H1 (cell line): ENCODE measurements at regions not wholly inside any gene's neighbourhood (a gene's known extent, or its start where the extent isn't known, plus 50 kb on each side); places are given as distances from the start of the nearest gene placed in this dataset.
A peak's percentile ranks its signal among the peaks of the same experiment; 100 is the strongest.

Experiments used
- CTCF ChIA-PET: fragments of 300-600 bp; sonication (Branson Sonifier 250); formaldehyde crosslinking; loops from one replicate; lab custom pipeline; 2021; ENCODE audit not compliant: partially characterized antibody; lab: Charles Lee
- POLR2A ChIA-PET: fragments of 300-600 bp; sonication (Branson Sonifier 250); formaldehyde crosslinking; loops from one replicate; lab custom pipeline; 2021; ENCODE audit warnings: inconsistent platforms; ENCODE audit not compliant: partially characterized antibody; lab: Charles Lee
- DNase-seq, 2 experiments: peaks; one replicate each; pipeline versions ENCODE4 v3.0.0 to v3.0.0-alpha.2; 2010 to 2022; ENCODE audit warnings: low spot score in 2 of 2, low read depth in 1 of 2, mixed read lengths in 1 of 2
- FAIRE-seq: peaks from 2 replicates; lab custom pipeline; 2011; peaks lifted over from hg19 to GRCh38; lab: Jason Lieb, UNC
- H2AFZ ChIP-seq: 2 replicates; pipeline ENCODE4 v1.8.1; 2012; ENCODE audit warnings: low read length, inconsistent platforms
- H2AK5ac ChIP-seq: 2 replicates; pipeline ENCODE4 v1.6.1; 2013; ENCODE audit warnings: low read depth, low read length
- H2BK120ac ChIP-seq: replicated peaks from 2 replicates; pipeline ENCODE3; 2013; ENCODE audit warnings: low read depth, low read length, inconsistent platforms
- H2BK12ac ChIP-seq: 2 replicates; pipeline ENCODE4 v1.6.1; 2013; ENCODE audit warnings: low read depth, low read length
- H2BK15ac ChIP-seq: 2 replicates; pipeline ENCODE4 v1.6.1; 2013; ENCODE audit warnings: low read length
- H2BK20ac ChIP-seq: 2 replicates; pipeline ENCODE4 v1.6.1; 2013; ENCODE audit warnings: low read length
- H2BK5ac ChIP-seq: 2 replicates; pipeline ENCODE4 v1.6.1; 2013; ENCODE audit warnings: low read depth, low read length
- H3K14ac ChIP-seq: 2 replicates; pipeline ENCODE4 v1.6.1; 2013; ENCODE audit warnings: inconsistent platforms; ENCODE audit not compliant: insufficient read length
- H3K18ac ChIP-seq: 2 replicates; pipeline ENCODE4 v1.6.1; 2013; ENCODE audit warnings: low read length; ENCODE audit errors: extremely low read depth
- H3K23ac ChIP-seq: 2 replicates; pipeline ENCODE4 v1.6.1; 2013; ENCODE audit warnings: inconsistent platforms; ENCODE audit not compliant: insufficient read length
- H3K23me2 ChIP-seq: 2 replicates; pipeline ENCODE4 v1.6.1; 2013; ENCODE audit warnings: low read depth, low read length
- H3K27ac ChIP-seq: 2 replicates; pipeline ENCODE4 v1.6.1; 2011; ENCODE audit warnings: low read depth, low read length, inconsistent platforms
- H3K27me3 ChIP-seq, 4 experiments: replicated peaks in 1 of 4; 1 replicate in 1 of 4; 2 replicates in 3 of 4; pipeline versions ENCODE4 v1.6.1 to v1.8.1; 2011 to 2013; ENCODE audit warnings: low read length in 3 of 4, mild to moderate bottlenecking in 3 of 4, inconsistent platforms in 2 of 4, mixed read lengths in 2 of 4, moderate library complexity in 1 of 4; ENCODE audit not compliant: control insufficient read depth in 3 of 4, insufficient read depth in 3 of 4; ENCODE audit errors: extremely low read depth in 1 of 4
- H3K36me3 ChIP-seq, 4 experiments: 2 replicates each; pipeline versions ENCODE4 v1.6.1 to v1.8.1; 2011 to 2013; ENCODE audit warnings: mild to moderate bottlenecking in 4 of 4, low read length in 3 of 4, moderate library complexity in 2 of 4, control low read depth in 1 of 4, inconsistent platforms in 1 of 4; ENCODE audit not compliant: insufficient read depth in 4 of 4, control insufficient read depth in 2 of 4
- H3K4ac ChIP-seq: replicated peaks from 2 replicates; pipeline ENCODE3; 2013; ENCODE audit warnings: low read length, low read depth, mixed read lengths, inconsistent platforms; ENCODE audit not compliant: insufficient read length
- H3K4me1 ChIP-seq, 4 experiments: replicated peaks in 1 of 4; 1 replicate in 1 of 4; 2 replicates in 3 of 4; pipeline versions ENCODE4 v1.6.1 to v1.8.1; 2011 to 2013; ENCODE audit warnings: low read length in 3 of 4, inconsistent platforms in 2 of 4, mixed read lengths in 1 of 4; ENCODE audit not compliant: insufficient read depth in 4 of 4, control insufficient read depth in 3 of 4
- H3K4me2 ChIP-seq, 2 experiments: 2 replicates each; pipeline versions ENCODE4 v1.6.1 to v1.8.1; 2011 to 2013; ENCODE audit warnings: low read depth in 2 of 2, low read length in 2 of 2, control low read depth in 1 of 2, inconsistent platforms in 1 of 2, mild to moderate bottlenecking in 1 of 2; ENCODE audit not compliant: insufficient read depth in 1 of 2
- H3K4me3 ChIP-seq, 4 experiments: fragments of 200-600, 300-600 bp in 1 of 4; sonication (generic), shearing (Covaris generic), sonication (Bioruptor Twin) in 1 of 4; 2 replicates each; pipeline versions ENCODE4 v1.5.1 to v1.8.1; 2011 to 2016; ENCODE audit warnings: low read length in 4 of 4, low read depth in 3 of 4, control low read depth in 2 of 4, inconsistent platforms in 2 of 4, mild to moderate bottlenecking in 2 of 4, mixed read lengths in 1 of 4, moderate library complexity in 1 of 4; ENCODE audit not compliant: insufficient read depth in 2 of 4; ENCODE audit errors: extremely low read depth in 1 of 4
- H3K56ac ChIP-seq: replicated peaks from 2 replicates; pipeline ENCODE3; 2013; ENCODE audit warnings: low read depth, mild to moderate bottlenecking, mixed read lengths, low read length, inconsistent platforms; ENCODE audit not compliant: insufficient read length
- H3K79me1 ChIP-seq: 2 replicates; pipeline ENCODE4 v1.6.1; 2013; ENCODE audit warnings: low read depth, low read length, control low read depth
- H3K79me2 ChIP-seq, 2 experiments: 2 replicates each; pipeline versions ENCODE4 v1.6.1 to v1.8.1; 2012 to 2013; ENCODE audit warnings: low read length in 2 of 2, mild to moderate bottlenecking in 2 of 2, inconsistent platforms in 1 of 2; ENCODE audit not compliant: insufficient read depth in 2 of 2, control insufficient read depth in 1 of 2
- H3K9ac ChIP-seq, 4 experiments: replicated peaks in 1 of 4; 1 replicate in 1 of 4; 2 replicates in 3 of 4; pipeline versions ENCODE4 v1.6.1 to v1.8.1; 2011 to 2013; ENCODE audit warnings: low read depth in 3 of 4, low read length in 3 of 4, control low read depth in 2 of 4, mild to moderate bottlenecking in 2 of 4, moderate library complexity in 2 of 4, inconsistent platforms in 1 of 4; ENCODE audit errors: extremely low read depth in 1 of 4
- H3K9me3 ChIP-seq, 2 experiments: 2 replicates each; pipeline versions ENCODE4 v1.6.1 to v1.8.1; 2012 to 2013; ENCODE audit warnings: mild to moderate bottlenecking in 2 of 2, moderate library complexity in 2 of 2, control low read depth in 1 of 2, inconsistent platforms in 1 of 2, low read depth in 1 of 2, low read length in 1 of 2, mixed read lengths in 1 of 2; ENCODE audit not compliant: insufficient read depth in 2 of 2
- H4K20me1 ChIP-seq, 2 experiments: replicated peaks in 1 of 2; 2 replicates each; pipeline versions ENCODE3 to v1.8.1; 2011 to 2013; ENCODE audit warnings: inconsistent platforms in 2 of 2, low read length in 2 of 2, mild to moderate bottlenecking in 1 of 2; ENCODE audit not compliant: insufficient read depth in 2 of 2, control insufficient read depth in 1 of 2
- H4K5ac ChIP-seq: 2 replicates; pipeline ENCODE4 v1.6.1; 2013; ENCODE audit warnings: low read length, low read depth, mixed read lengths, inconsistent platforms; ENCODE audit not compliant: insufficient read length
- H4K8ac ChIP-seq: 2 replicates; pipeline ENCODE4 v1.8.0; 2013; ENCODE audit warnings: mild to moderate bottlenecking, moderate library complexity, low read length, inconsistent platforms; ENCODE audit not compliant: insufficient read depth; ENCODE audit errors: extremely low read depth
- H4K91ac ChIP-seq: replicated peaks from 2 replicates; pipeline ENCODE3; 2013; ENCODE audit warnings: low read length, mixed read lengths, inconsistent platforms; ENCODE audit not compliant: insufficient read length
- ATF3 ChIP-seq: IDR thresholded peaks from 2 replicates; pipeline ENCODE4 v1.6.1; 2011; ENCODE audit warnings: low read depth, mild to moderate bottlenecking, low read length; ENCODE audit not compliant: insufficient read depth
- BCL11A ChIP-seq, 2 experiments: IDR thresholded peaks; one replicate each; pipeline ENCODE4 v1.6.1; 2011; ENCODE audit warnings: low read depth in 2 of 2, low read length in 2 of 2, mild to moderate bottlenecking in 2 of 2
- BRCA1 ChIP-seq: IDR thresholded peaks from 2 replicates; pipeline ENCODE4 v1.6.1; 2012; ENCODE audit warnings: low read depth, low read length, improper control_type of control experiment
- CBX5 ChIP-seq: fragments of 300-800, 300-1000 bp; sonication (generic); IDR thresholded peaks from 2 replicates; pipeline ENCODE4 v1.7.1; 2016; ENCODE audit warnings: antibody characterized with exemption, low read length, low read depth
- GABPA ChIP-seq: IDR thresholded peaks from 2 replicates; pipeline ENCODE4 v1.6.1; 2011; ENCODE audit warnings: mild to moderate bottlenecking, low read length, moderate library complexity, borderline replicate concordance; ENCODE audit not compliant: insufficient read depth
- JUN ChIP-seq: IDR thresholded peaks from 2 replicates; pipeline ENCODE4 v1.6.1; 2011; ENCODE audit warnings: low read depth, mild to moderate bottlenecking, improper control_type of control experiment, low read length
- KDM4A ChIP-seq: IDR thresholded peaks from one replicate; pipeline ENCODE4 v1.7.1; 2012; ENCODE audit warnings: low read depth, mild to moderate bottlenecking, moderate library complexity, low read length, inconsistent platforms; ENCODE audit not compliant: severe bottlenecking
- NRF1 ChIP-seq: IDR thresholded peaks from 2 replicates; pipeline ENCODE4 v1.6.1; 2011; ENCODE audit warnings: mild to moderate bottlenecking, low read depth, low read length, improper control_type of control experiment
- POLR2AphosphoS5 ChIP-seq: IDR thresholded peaks from 2 replicates; pipeline ENCODE4 v1.6.1; 2011; ENCODE audit warnings: low read depth, low read length
- POU5F1 ChIP-seq: IDR thresholded peaks from 2 replicates; pipeline ENCODE4 v1.6.1; 2011; ENCODE audit warnings: low read depth, mild to moderate bottlenecking, low read length, moderate library complexity
- SAP30 ChIP-seq: fragments of 300-600 bp; sonication (generic); IDR thresholded peaks from 2 replicates; pipeline ENCODE4 v1.7.1; 2012; ENCODE audit warnings: low read length, moderate library complexity, mild to moderate bottlenecking, inconsistent platforms; ENCODE audit not compliant: insufficient read depth, insufficient replicate concordance
- SP4 ChIP-seq: IDR thresholded peaks from 2 replicates; pipeline ENCODE4 v1.6.1; 2012; ENCODE audit warnings: low read length, inconsistent platforms
- TAF7 ChIP-seq: optimal IDR thresholded peaks from 2 replicates; pipeline ENCODE3; 2011; ENCODE audit warnings: low read depth, mild to moderate bottlenecking, inconsistent platforms, low read length, moderate library complexity, borderline replicate concordance
- WGBS, 2 experiments: shearing (Covaris generic) in 1 of 2; methylation state at CpG; one replicate each; pipeline versions ENCODE4 v1.1.6 to v1.1.7; 2013 to 2015; ENCODE audit warnings: low lambda C conversion rate in 2 of 2, mixed read lengths in 2 of 2, inconsistent platforms in 1 of 2, low coverage in 1 of 2, missing lambda C conversion rate in 1 of 2; ENCODE audit not compliant: insufficient replicate concordance in 2 of 2, insufficient coverage in 1 of 2, insufficient read length in 1 of 2; ENCODE audit errors: extremely low coverage in 1 of 2, missing lambda C conversion rate in 1 of 2; 5-methylcytosine and 5-hydroxymethylcytosine counted together

DNA sequence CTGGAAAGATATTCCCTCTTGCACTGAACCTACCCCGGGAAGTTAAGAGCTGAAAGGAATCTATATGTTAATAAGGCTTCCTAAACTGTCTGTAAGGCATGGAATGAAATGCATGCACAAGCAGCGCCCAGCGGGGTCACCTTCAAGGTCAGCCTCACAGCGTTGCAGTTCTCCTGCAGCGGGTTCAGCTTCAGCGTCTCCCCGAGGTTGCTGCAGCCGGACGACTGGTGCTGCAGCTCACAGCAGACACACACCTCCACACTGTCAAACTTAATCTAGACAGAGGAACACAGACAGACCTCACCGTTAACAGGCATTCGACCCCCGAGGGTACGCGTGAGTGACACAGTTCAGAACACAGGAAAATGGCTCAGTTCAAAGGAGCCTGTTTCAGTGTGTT is 73.3 kb downstream of the NSMCE3 start:
- no peak overlapping the region for H2BK5ac ChIP-seq
- peak in 1 of 2 experiments; percentile 13 for DNase-seq
- no peaks in the 10 kb centered on the region for H3K27me3 ChIP-seq
- no peaks in the 10 kb centered on the region for H3K23me2 ChIP-seq
- H3K18ac ChIP-seq = no peak overlapping the region; the same call in 1 of the 2 replicates
- H2BK12ac ChIP-seq = no peak overlapping the region
- H3K4ac ChIP-seq = no peak overlapping the region
- peak overlapping the region; percentile 6 to 48; a peak in 3 of 4 replicates for H3K4me2 ChIP-seq
- no peak overlapping the region for H3K56ac ChIP-seq
- no peaks in the 10 kb centered on the region for H3K36me3 ChIP-seq
- H3K27ac ChIP-seq = no peak overlapping the region
- no peak overlapping the region for H3K14ac ChIP-seq
- no peak overlapping the region for H4K91ac ChIP-seq
- no peak overlapping the region for H2AK5ac ChIP-seq
- H4K8ac ChIP-seq = no peak overlapping the region
- H2AFZ ChIP-seq = no peak overlapping the region
- peak overlapping the region in 1 of 4 experiments; percentile 30; a peak in 1 of 8 replicates for H3K4me3 ChIP-seq
- no peaks in the 10 kb centered on the region for H3K9me3 ChIP-seq
- H4K20me1 ChIP-seq = peaks cover 0 to 2% of the 10 kb centered on the region in 2 experiments
- no peak overlapping the region for H2BK120ac ChIP-seq
- CTCF ChIA-PET = interaction anchor here (1.1 to 2.8 kb wide), 4 partner anchors 11 to 255 kb away, joined by 3 to 8 read pairs (median 6); no protein-coding TSS in a partner anchor
- no peak for TF ChIP-seq POU5F1
- no peak for TF ChIP-seq TAF7
- TF ChIP-seq BRCA1 = no peak
- TF ChIP-seq KDM4A = no peak
- TF ChIP-seq POLR2AphosphoS5 = no peak
- TF ChIP-seq CBX5 = no peak
- TF ChIP-seq GABPA = no peak
- TF ChIP-seq SAP30 = no peak
- no peak for TF ChIP-seq NRF1
- no peak for TF ChIP-seq ATF3
- no peak for TF ChIP-seq BCL11A (IDR thresholded peaks at IDR 0.05; ENCODE audit: low read depth in 2 of 2, low read length in 2 of 2)
- TF ChIP-seq SP4 = no peak
- TF ChIP-seq JUN = no peak
- TF ChIP-seq, all 59 proteins: peak for 0
- no peak overlapping the region for H2BK20ac ChIP-seq
- H4K5ac ChIP-seq = no peak overlapping the region
- POLR2A ChIA-PET = interaction anchor here (0.7 kb wide), 1 partner anchor 109 kb away, joined by 3 read pairs; no protein-coding TSS in a partner anchor
- FAIRE-seq = peak; percentile 32
- H2BK15ac ChIP-seq = no peak overlapping the region
- H3K79me2 ChIP-seq = no peaks in the 10 kb centered on the region
- peaks cover 0 to 8% (median 3%) of the 10 kb centered on the region in 4 experiments; a peak in 4 of 7 replicates for H3K4me1 ChIP-seq
- no peak overlapping the region for H3K9ac ChIP-seq
- 37% methylated on average over 14 of the region's 14 CpGs; no CpG with 5 or more reads in 1 of the 2 experiments for WGBS, 2 experiments
- no peaks in the 10 kb centered on the region for H3K79me1 ChIP-seq
- H3K23ac ChIP-seq = no peak overlapping the region
